ENCODE measurements at regions not wholly inside any gene's neighbourhood (a gene's known extent, or its start where the extent isn't known, plus 50 kb on each side); places are given as distances from the start of the nearest gene placed in this dataset.

- TF ChIP-seq GATA2 (IDR thresholded peaks at IDR 0.05; ENCODE audit: low read depth, low read length) (no peak), GATA3 (IDR thresholded peaks at IDR 0.05; ENCODE audit: low read depth, low read length) (no peak)
These were observed 407.7 kb upstream of the OR4E1 start for GRCh38 chr14:22081337-22081736.
